HG02798 (cell line): ENCODE measurements at regions not wholly inside any gene's neighbourhood (a gene's known extent, or its start where the extent isn't known, plus 50 kb on each side); places are given as distances from the start of the nearest gene placed in this dataset.

ENCODE experiments used
- ATAC-seq: cut with Tn5 transposase; IDR thresholded peaks from one replicate; pipeline ENCODE4 v1.9.1; 2021; ENCODE audit warnings: mild to moderate bottlenecking; ENCODE audit not compliant: unreplicated experiment, poor library complexity

DNA sequence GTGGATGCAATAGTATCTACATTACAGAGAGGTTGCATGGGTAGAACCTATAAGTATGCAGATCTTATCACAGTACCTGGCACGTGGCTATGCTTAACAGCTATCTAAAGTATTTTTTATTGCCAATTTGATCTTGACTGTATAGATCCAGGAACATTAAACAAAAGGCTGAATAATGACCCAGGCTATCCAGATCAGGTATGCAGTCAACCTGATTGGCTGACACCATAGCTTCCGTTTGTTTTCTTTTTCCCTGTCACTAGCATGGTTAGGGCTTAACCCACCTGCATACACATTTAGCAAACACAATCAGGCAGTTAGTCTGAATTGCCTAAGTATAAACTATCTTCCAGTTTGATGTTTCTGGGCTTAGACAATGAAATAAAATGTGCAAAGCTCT is 264.9 kb upstream of the PLXNA2 start:
- no peak for ATAC-seq

DNA sequence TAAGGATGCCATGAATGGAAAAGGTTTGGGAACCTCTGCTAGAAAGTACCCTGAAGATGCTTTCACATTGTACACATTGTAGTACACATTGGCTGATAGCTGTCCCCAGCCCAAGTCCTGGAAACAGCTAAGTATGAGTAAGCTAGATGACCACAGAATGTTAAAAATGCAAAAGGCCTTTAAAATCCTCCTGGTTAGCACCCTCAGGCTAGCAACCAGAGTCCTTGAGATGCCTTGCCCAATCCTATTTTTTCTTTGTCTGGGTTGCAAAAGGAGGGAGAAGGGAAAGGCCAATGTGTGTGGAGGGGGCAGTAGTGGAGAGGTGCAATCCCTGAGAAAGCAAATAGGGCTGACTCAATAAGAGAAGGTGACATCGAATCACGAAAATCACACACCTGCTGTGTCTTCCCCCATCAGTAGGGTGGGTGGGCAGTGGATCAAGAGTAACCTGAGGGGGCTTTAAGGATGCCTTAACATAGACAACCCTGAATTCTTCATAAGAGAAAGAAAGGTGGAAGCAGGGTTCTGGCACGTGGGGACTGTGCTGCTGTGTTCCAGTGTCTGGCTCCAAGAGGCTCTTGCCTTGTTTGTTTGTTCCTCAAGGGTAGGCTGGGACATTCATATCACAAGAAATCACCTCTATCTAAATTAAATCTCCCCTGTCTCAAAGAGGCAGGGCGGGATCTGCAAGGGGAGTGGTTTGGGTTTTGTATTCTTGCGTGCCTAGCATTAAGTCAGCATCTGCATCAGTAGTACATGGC is 266.2 kb upstream of the PLXNA2 start:
- no peak for ATAC-seq

DNA sequence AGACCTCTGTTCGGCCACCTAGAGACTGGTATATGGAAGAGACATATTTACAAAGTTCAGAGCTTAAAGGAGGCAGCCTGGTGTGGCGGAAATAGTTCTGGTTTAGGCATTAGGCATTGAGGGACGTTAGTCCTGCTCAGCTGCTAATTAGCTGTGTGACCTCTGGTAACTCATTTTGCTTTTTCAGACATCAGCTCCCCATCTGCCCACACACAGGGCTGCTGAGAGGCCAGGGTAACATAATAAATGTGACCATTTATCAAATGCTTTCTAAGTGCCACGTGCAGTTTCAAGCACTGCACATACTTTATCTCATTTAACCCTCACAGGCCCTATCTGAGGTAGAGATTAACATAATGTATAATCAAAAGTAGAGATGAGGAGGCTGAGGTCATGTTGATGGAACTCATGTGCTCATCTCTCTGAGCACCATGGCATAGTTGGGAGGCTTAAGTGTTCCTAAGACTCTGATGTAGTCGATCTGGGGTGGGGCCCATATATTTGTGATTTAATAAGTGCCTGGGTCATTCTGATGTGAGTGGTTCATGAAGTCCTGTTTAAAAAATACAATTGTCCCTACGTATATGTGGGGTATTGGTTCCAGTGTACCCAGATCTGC is 267.2 kb upstream of the PLXNA2 start:
- ATAC-seq, result no peak

DNA sequence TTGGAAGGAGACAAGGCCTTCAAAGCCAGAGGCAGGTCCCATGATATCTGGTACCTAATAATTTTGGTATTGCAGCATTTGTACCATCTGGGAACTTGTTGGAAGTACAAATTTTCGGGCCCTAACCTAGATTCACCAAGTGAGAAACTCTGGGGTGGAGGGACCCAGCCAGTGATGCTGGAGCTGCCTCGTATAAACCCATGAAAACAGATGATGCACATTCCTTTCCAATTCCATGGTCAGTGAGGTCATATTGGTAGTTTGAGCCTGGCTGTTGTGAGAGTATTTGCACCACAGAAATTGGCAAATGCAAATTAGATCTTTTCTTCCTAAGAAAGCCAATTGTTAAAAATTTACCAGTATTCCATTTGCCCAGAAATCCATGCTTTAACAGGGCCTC is 269.6 kb upstream of the PLXNA2 start:
- no peak for ATAC-seq

DNA sequence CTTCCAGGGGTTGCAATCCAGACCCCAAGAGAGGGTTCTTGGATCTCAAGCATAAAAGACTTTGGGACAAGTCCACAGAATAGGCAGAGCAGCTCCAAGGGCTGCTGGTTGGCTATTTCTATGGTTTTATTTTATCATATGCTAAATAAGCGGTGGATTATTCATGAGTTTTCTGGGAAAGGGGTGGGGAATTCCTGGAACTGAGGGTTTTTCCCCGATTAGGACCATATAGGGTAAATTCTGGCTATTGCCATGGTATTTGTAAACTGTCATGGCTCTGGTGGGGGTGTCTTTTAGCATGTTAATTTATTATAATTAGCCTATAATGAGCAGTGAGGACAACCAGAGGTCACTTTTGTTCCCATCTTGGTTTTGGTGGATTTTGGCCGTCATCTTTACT is 270.9 kb upstream of the PLXNA2 start:
- no peak for ATAC-seq

DNA sequence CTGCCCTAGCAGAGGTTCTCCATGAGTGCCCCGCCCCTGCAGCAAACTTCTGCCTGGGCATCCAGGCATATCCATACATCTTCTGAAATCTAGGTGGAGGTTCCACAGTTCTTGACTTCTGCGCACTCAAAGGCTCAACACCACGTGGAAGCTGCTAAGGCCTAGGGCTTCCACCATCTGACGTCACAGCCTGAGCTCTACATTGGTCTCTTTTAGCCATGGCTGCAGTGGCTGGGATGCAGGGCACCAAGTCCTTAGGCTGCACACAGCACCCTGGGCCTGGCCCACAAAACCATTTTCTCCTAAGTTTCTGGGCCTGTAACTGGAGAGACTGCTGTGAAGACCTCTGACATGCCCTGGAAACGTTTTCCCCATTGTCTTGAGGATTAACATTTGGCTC is 272.6 kb upstream of the PLXNA2 start:
- ATAC-seq, result no peak

DNA sequence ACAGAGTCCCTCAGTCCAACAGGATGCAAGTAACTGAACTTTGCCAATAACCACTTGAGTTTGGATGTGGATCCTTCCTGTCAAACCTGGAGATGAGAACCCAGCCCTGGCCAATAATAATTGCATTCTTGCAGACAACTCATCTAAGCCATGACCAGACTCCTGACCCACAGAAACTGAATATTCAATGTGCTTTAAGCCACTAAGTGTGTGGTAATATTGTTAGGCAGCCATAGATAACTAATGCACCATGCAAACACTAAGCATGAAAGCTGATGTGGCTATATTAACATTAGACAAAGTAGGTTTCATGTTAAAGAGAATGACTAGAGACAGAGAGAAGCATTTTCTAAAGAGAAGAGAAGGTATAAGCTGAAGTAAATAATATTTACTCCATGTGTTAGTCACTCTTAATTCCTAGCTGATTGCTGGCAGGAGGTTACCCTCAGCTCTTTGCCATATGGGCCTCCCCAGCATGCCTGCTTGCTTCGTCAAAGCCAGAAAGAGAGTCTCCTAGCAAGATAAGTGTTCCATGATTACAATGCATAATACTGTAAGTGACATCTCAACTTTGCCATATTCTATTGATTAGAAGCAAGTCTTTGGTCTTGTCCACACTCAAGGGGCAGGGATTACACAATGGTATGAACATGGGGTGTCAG is 276.4 kb upstream of the PLXNA2 start:
- ATAC-seq, result no peak

DNA sequence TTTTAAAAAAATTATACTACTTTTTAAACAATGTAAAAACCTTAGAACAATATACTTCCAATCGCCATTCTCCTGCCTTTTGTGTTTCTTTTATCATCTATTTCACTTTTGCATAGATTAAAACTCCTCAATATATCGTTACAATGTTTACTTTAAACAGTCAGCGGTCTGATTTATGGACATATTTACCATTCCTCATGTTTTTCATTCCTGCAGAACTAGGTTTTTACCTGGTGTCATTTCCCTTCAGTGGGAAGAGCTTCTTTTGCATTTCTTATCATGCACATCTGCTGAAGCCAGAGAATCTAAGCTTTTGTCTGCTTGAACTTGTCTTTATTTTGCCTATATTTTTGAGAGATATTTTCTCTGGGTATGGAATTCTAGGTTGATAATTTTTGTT is 277.4 kb upstream of the PLXNA2 start:
- no peak for ATAC-seq

DNA sequence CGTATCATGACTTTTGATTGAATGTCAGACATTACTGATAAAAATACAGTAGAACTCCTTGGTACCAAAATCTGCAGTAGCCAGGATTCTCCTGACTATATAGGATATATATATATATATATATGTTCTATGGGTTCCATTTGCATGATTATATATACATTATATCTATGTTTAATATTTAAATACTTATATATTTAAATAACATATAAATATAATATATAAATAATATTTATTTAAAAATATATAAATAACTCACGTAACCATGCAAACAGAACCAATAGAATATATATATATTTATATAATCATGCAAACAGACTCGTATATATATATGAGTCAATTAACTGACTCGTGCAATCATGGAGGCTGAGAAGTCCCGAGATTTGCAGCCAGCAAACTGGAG is 278.8 kb upstream of the PLXNA2 start:
- no peak for ATAC-seq

DNA sequence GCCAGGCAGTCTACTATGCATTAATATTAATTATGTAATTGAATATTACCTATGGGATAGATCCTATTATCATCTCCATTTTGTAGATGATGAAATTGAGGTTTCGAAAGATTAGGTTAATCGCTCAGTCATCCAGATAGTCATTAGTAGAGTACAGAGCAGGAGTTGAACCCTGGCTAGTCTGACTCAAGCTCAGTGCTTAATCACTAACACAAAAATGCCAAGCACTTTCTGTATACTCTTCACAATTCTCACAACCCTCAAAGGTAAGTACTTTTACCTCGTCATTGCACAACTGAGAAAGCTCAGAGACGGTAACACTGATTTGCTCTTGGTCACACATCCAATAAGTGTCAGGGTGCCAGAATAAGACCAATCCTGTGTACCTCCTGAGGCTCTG is 280.2 kb upstream of the PLXNA2 start:
- no peak for ATAC-seq

DNA sequence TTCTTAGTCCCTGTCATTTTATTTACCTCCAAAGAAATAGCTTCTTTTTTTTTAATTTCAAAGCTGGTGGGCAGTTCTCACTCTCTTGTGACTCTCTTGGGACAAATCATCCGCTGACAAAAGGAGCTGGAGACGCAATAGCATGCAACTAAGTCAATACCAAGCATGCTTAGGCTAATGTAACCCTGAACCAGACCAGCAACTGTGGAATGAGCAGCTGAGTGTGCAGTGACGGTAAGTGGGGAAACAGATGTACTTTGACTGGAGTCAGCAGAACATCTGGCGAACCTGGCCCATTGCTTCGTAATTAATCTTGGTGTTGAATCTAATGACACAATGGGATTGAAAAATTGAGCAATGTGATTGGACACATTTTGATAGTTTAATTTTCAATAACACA is 280.7 kb upstream of the PLXNA2 start:
- ATAC-seq, result no peak

DNA sequence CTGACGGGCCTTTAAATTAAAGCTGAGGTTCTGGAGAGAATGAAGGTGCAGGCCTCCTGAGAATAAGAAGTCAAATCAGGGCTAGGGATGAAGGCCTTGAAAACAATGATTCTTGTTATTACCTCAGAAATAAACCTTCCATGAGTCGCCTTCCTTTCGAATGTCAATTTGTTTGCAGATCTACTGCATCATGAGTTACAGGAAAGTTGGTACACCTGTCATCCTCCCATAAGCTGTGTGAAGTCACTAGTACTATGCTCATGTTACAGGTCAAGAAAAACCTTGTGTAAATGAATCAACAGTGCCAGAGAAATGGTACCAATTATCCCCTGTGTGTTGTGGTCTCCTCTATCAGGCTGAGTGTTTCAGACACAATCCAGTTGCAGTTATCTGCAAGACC is 281.2 kb upstream of the PLXNA2 start:
- no peak for ATAC-seq

DNA sequence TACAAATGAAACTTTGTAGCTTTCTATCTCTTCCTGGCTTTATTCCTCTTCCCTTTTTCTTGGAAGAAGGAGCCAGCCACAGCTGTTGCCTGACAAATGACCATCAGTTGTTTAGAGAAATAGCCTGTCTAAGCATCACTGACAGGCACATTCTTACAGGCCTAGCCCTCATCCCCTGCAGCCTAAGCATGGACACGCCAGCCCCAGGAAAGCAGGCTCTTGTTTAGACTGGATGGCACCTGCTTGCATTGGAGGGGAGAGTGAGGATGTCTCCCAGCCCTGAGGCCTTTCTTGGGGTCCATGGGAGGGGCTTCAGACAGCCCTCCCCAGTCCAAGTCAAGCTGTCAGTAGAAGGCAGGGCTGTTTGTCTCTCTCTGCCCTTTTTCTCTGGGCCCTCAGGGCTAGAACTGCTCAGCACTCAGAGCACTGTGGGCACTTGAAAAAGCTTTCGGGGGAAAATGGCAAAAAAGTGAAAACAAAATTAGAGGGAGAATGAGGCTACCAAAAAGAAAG is 282.5 kb upstream of the PLXNA2 start:
- ATAC-seq, result no peak

DNA sequence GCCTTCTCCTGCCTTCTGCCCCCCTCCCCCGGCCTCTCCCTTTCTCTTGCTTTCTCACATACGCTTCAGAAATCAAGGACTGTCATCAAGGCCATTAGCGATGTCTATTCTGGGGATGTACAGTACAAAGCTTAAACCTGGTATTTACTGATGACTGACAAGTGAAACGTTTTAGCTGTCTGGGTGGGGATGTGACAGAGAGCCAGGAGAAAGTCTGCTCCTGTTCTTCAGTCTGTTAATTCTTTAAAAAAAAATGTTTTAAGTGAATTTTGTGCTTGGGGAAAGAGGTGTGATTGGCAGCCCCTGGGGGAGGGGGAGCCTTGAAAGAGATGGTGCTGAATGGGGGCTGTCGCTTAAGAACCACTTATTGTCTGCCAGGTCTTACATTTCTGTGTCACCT is 283.0 kb upstream of the PLXNA2 start:
- ATAC-seq, result no peak

DNA sequence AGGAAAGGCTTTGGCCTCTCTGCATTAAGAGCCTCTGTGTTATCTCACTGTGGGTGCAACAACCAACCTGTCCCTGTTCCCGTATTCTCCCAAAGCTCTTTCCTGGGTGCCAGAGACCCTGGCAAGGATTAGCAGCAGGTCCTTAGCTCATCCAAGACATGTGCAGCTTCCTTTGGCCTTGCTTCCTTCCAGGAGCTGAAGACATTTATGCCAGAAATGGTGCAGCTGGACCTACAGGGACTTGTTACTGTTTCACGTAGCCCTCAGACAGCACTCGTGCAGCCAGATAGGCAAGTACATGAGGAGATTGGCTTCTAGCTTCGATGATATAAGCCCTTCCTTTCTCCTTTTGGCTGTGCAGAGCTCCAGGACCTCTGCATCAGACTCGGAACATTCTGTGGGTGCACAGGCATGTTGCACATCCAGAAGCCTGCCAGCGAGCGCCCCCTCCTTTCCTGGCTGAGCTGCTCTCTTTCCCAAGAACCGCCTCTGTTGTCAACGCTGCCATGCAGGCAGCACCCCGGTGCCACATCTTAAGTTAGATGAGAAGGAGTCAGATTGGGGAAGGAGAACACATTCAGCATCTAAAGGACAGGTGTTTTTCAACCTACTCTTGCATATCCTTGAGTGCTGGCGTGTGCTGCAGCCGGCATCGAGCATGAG is 284.5 kb upstream of the PLXNA2 start:
- no peak for ATAC-seq

DNA sequence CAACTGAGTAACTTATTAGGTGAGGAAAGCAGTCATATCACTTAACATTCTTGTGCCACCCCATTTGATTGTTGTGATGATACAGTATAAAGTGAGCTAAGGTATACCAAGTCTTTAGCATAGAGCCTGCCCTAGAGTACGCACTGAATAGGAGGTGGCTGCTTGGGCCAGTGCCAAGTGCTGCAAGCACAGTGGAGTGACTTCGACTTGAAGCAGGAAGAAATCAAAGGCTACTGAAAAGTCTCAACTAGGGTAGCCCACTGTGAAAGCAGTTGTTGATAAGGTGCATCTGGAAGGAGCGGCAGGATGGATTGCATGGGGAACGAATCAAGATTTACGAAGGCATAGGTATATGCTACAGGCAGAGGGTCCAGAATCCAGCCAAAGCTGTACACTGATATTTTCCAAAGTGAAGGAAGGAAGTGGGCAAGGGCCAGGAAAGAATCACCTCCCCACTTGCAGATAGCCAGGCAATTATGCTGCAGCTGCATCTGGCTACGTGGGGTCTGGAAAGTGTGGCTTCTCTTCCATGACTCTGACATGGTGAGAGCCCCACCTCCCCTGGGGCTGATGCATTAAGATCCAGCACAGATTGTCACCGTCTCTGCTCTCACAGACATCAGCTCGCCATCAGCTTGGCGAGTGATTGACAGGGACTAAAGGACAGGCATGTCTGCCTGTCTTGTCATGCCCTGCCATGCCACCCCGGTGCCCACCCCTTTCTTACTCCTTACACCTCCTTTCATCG is 287.0 kb upstream of the PLXNA2 start:
- ATAC-seq, result no peak

DNA sequence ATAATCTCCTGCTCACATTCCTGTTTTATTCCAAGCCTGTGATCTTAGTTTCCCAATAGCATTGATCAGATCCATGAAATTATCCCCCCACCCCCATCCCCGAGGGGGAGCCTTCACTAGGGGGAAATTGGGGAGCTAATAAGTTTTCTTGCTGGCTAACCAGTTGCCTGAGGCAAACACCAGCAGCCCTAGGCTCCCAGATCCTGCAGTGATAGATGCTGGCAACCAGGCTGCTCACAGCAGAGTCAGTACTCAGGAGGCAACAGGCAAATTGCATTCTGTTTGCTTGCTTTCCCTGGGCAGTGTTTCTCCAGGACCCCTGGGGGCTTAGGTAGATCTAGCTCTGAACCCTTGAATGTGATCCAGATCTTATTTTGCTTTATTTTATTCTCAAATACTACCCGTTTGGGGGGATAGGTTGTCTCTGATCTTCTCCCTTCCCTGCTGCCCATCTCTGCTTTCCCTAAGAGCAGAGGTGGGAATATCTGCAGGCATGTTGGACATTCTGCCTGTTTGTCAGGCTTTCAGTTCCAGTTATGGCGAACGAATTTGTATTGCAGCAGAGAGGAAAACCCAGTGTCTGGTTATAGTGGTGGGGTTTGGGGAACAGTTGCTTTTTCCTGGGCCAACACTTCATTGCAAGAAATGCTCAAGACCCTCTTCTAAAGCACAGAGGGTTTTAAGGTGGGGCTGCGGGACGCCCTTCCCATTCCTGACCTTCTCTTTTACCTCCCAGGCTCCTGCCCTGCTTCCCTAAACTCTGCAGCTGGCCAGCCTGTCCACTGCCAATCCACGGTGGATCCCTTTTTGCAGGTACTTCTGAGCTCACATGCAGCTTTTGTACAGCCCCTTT is 289.8 kb upstream of the PLXNA2 start:
- no peak for ATAC-seq

DNA sequence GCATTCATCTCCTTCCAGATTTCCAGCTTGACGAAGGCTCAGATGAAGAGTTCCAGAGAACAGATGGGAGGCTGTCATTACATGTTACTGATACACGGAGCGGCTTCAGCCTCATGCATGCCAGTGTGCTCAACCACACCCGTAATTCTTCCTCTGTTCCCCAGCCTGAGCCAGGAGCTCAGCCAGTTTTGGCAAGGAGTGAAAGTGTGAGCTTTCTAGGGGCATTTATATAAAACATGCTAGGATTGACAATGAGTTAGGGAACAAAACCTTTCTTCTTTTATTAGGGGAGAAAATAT is 290.4 kb upstream of the PLXNA2 start:
- ATAC-seq, result no peak

DNA sequence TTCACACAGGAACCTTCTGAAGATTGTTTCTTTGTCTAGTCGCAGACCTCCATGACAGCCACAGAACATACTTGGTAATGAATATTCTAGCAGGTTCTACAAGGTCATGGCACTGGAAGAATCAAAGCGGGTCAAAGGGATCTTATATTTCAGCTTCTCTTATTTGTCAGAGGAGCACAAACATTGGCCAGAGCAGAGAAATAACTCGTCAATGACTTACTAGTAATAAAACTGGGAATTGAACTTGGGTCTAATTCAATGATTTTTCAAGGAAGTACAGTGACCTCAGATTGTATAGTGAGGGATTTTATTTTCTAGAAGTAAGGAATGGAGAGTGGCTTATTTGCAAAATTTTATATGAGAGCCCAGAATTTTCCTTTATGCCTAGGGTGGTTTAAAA is 290.8 kb upstream of the PLXNA2 start:
- ATAC-seq, result no peak

DNA sequence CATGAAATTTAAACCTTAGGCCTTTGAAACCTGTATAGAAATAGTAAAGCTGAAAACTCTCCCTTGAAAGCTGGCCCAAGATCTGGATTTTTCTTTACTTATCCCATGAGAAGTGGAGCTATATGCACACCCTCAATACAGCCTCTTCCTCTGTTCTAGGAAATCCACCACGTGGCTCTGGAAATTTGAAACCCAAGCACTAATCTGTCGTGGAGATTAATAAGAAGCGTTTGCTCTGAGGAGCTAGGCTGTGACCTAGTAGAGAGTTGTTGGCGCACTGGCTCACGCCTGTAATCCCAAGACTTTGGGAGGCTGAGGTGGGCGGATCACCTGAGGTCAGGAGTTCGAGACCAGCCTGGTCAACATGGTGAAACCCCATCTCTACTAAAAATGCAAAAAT is 291.3 kb upstream of the PLXNA2 start:
- no peak for ATAC-seq
